GM12878 (cell line): ENCODE measurements at regions not wholly inside any gene's neighbourhood (a gene's known extent, or its start where the extent isn't known, plus 50 kb on each side); places are given as distances from the start of the nearest gene placed in this dataset.

Source experiments
- ATAC-seq: fragments of 200-7000 bp; cut with Tn5 transposase; 3 replicates; pipeline ENCODE4 v1.9.1; 2020; ENCODE audit warnings: mild to moderate bottlenecking, moderate library complexity
- BruUV-seq: library from RNA; stranded (reverse); fragments of 400-500 nt; replicated peaks from 2 replicates; lab custom pipeline; 2021; lab: Mats Ljungman, UMichigan
- CTCF ChIA-PET: fragments of 300-600 bp; sonication (Branson Sonifier 250); formaldehyde crosslinking; extraction: SDS; loops from one replicate; lab custom pipeline; 2021; ENCODE audit warnings: inconsistent platforms; lab: Yijun Ruan, JAX
- POLR2A ChIA-PET: fragments of 350-600 bp; formaldehyde crosslinking; extraction: SDS; loops from one replicate; lab custom pipeline; 2021; ENCODE audit warnings: inconsistent platforms; lab: Charles Lee
- RAD21 ChIA-PET: fragments of 300-600 bp; sonication (Branson Sonifier 250); formaldehyde crosslinking; loops from one replicate; lab custom pipeline; 2023; ENCODE audit warnings: antibody characterized with exemption; ENCODE audit not compliant: unreplicated experiment; lab: Charles Lee
- SMC1A ChIA-PET: fragments of 300-600 bp; sonication (Branson Sonifier 250); formaldehyde crosslinking; loops from one replicate; lab custom pipeline; 2023; ENCODE audit not compliant: unreplicated experiment, uncharacterized antibody; lab: Charles Lee
- DNase-seq: peaks from one replicate; pipeline ENCODE4 v3.0.0-alpha.2; 2011; ENCODE audit warnings: low read depth, low spot score
- FAIRE-seq: peaks from 3 replicates; lab custom pipeline; 2011; peaks lifted over from hg19 to GRCh38; lab: Jason Lieb, UNC
- H2AFZ ChIP-seq: 2 replicates; pipeline ENCODE4 v1.6.0; 2011; ENCODE audit warnings: low read depth, low read length, control low read depth; ENCODE audit not compliant: control insufficient read depth
- H3K27ac ChIP-seq: 2 replicates; pipeline ENCODE4 v1.5.1; 2011; ENCODE audit warnings: control low read depth; ENCODE audit not compliant: control insufficient read depth, insufficient read depth
- H3K27me3 ChIP-seq, 2 experiments: replicated peaks in 1 of 2; 2 replicates each; pipeline versions ENCODE4 v1.6.0 to v1.6.1; 2011; ENCODE audit warnings: low read length in 1 of 2; ENCODE audit not compliant: control insufficient read depth in 2 of 2, insufficient read depth in 2 of 2
- H3K36me3 ChIP-seq, 2 experiments: 2 replicates each; pipeline ENCODE4 v1.5.1; 2011; ENCODE audit warnings: low read length in 1 of 2; ENCODE audit not compliant: control insufficient read depth in 2 of 2, insufficient read depth in 2 of 2
- H3K4me1 ChIP-seq: 2 replicates; pipeline ENCODE4 v1.6.1; 2011; ENCODE audit warnings: mild to moderate bottlenecking, low read length, moderate library complexity, mixed read lengths; ENCODE audit not compliant: control insufficient read depth, insufficient read depth
- H3K4me2 ChIP-seq: 2 replicates; pipeline ENCODE4 v1.6.0; 2011; ENCODE audit warnings: control low read depth; ENCODE audit not compliant: control insufficient read depth, insufficient read depth
- H3K4me3 ChIP-seq: fragments of 200-600 bp; sonication (generic); 2 replicates; pipeline ENCODE4 v1.5.1; 2016
- H3K79me2 ChIP-seq: 2 replicates; pipeline ENCODE4 v1.6.0; 2011; ENCODE audit warnings: low read length; ENCODE audit not compliant: control insufficient read depth, insufficient read depth
- H3K9ac ChIP-seq: 2 replicates; pipeline ENCODE4 v1.8.0; 2011; ENCODE audit warnings: low read length, control low read depth, mixed read lengths; ENCODE audit not compliant: control insufficient read depth, insufficient read depth
- H3K9me3 ChIP-seq: replicated peaks from 3 replicates; pipeline ENCODE4 v1.5.1; 2011; ENCODE audit warnings: mild to moderate bottlenecking, low read length; ENCODE audit not compliant: control insufficient read depth, insufficient read depth
- H4K20me1 ChIP-seq: 2 replicates; pipeline ENCODE4 v1.6.0; 2011; ENCODE audit not compliant: control insufficient read depth, insufficient read depth
- ASH2L ChIP-seq: fragments of 300-600, 200-600 bp; sonication (generic); IDR thresholded peaks from 2 replicates; pipeline ENCODE4 v1.6.1; 2017; ENCODE audit warnings: low read depth, mild to moderate bottlenecking, borderline replicate concordance
- CBX3 ChIP-seq: fragments of 200-600 bp; sonication (generic); IDR thresholded peaks from 2 replicates; pipeline ENCODE4 v1.6.1; 2016; ENCODE audit warnings: low read depth, borderline replicate concordance
- ESRRA ChIP-seq: IDR thresholded peaks from 2 replicates; pipeline ENCODE4 v1.6.1; 2012; ENCODE audit warnings: mild to moderate bottlenecking, low read length, improper control_type of control experiment
- FOS ChIP-seq: IDR thresholded peaks from 3 replicates; pipeline ENCODE4 v1.6.1; 2011; ENCODE audit warnings: borderline replicate concordance; ENCODE audit not compliant: insufficient read length; ENCODE audit errors: extremely low read depth
- HDGF ChIP-seq: fragments of 450-650 bp; IDR thresholded peaks from 2 replicates; pipeline ENCODE4 v1.6.1; 2016; ENCODE audit warnings: antibody characterized with exemption
- KDM1A ChIP-seq: fragments of 200-600 bp; sonication (generic); IDR thresholded peaks from 2 replicates; pipeline ENCODE4 v1.6.1; 2016; ENCODE audit warnings: borderline replicate concordance
- MAX ChIP-seq: IDR thresholded peaks from 2 replicates; pipeline ENCODE4 v1.6.1; 2012; ENCODE audit warnings: low read depth, low read length, improper control_type of control experiment
- MTA3 ChIP-seq: IDR thresholded peaks from 2 replicates; pipeline ENCODE4 v1.6.1; 2012; ENCODE audit warnings: low read length, inconsistent platforms, borderline replicate concordance
- PAX5 ChIP-seq: IDR thresholded peaks from 2 replicates; pipeline ENCODE4 v1.6.1; 2011; ENCODE audit warnings: low read depth, low read length, borderline replicate concordance
- RAD51 ChIP-seq: fragments of 450-650 bp; IDR thresholded peaks from 2 replicates; pipeline ENCODE4 v1.6.1; 2016; ENCODE audit warnings: moderate library complexity, mild to moderate bottlenecking, inconsistent platforms
- SKIL ChIP-seq: fragments of 450-650 bp; IDR thresholded peaks from 2 replicates; pipeline ENCODE4 v1.6.1; 2017; ENCODE audit warnings: mild to moderate bottlenecking, low read depth, inconsistent platforms; ENCODE audit not compliant: poor library complexity, severe bottlenecking
- USF1 ChIP-seq: IDR thresholded peaks from 2 replicates; pipeline ENCODE4 v1.6.1; 2011; ENCODE audit warnings: borderline replicate concordance, low read depth, mild to moderate bottlenecking, moderate library complexity, mixed read lengths, low read length; ENCODE audit not compliant: insufficient read depth; ENCODE audit errors: extremely low read length
- WGBS: methylation state at CpG from one replicate; pipeline ENCODE4 v1.1.6; 2016; ENCODE audit warnings: low lambda C conversion rate; ENCODE audit not compliant: insufficient replicate concordance, insufficient coverage; ENCODE audit errors: missing lambda C conversion rate; 5-methylcytosine and 5-hydroxymethylcytosine counted together
- in situ Hi-C: fragments of 300-500 bp; cut with MboI; formaldehyde crosslinking; loops from 9 replicates; pipeline ENCODE4 v1.14.3; 2018; ENCODE audit warnings: mixed read lengths
- intact Hi-C: fragments of 100-400 bp; cut with micrococcal nuclease; formaldehyde crosslinking; loops from one replicate; pipeline ENCODE4 v1.14.2; 2022; ENCODE audit not compliant: unreplicated experiment

GRCh38 chr17:77893144-77894044 is 65.1 kb upstream of the TNRC6C start:
- SMC1A ChIA-PET = interaction anchor here (0.7 kb wide), 2 partner anchors 11 to 126 kb away, joined by 3 read pairs; no protein-coding TSS in a partner anchor
- ATAC-seq (peak; percentile 29; the same call in 2 of the 3 replicates), DNase-seq (no peak), FAIRE-seq (no peak)
- Histone ChIP-seq H3K36me3 (no peaks in the 10 kb centered on the region), H4K20me1 (no peaks in the 10 kb centered on the region), H3K79me2 (no peaks in the 10 kb centered on the region), H3K27ac (no peak overlapping the region), H3K4me1 (no peaks in the 10 kb centered on the region), H2AFZ (no peak overlapping the region), H3K9me3 (no peaks in the 10 kb centered on the region), H3K9ac (no peak overlapping the region), H3K27me3 (peaks cover 2 to 3% of the 10 kb centered on the region in 2 experiments; a peak in 2 of 4 replicates), H3K4me2 (no peak overlapping the region), H3K4me3 (no peak overlapping the region)
- POLR2A ChIA-PET = no interaction called here
- BruUV-seq = no TSS peak
- in situ Hi-C loops = no loop called here
- RAD21 ChIA-PET = interaction anchor here (0.6 kb wide), 2 partner anchors 121 to 350 kb away, joined by 3 read pairs; no protein-coding TSS in a partner anchor
- TF ChIP-seq RAD51 (no peak), PAX5 (no peak), KDM1A (no peak), USF1 (no peak), HDGF (no peak), MTA3 (no peak), FOS (no peak), MAX (no peak), ASH2L (no peak), ESRRA (no peak), SKIL (no peak), CBX3 (no peak)
- WGBS = 16% methylated on average over 23 of the region's 23 CpGs
- CTCF ChIA-PET = interaction anchor here (1.2 to 1.5 kb wide), 3 partner anchors 9 to 121 kb away, joined by 3 to 7 read pairs (median 4); no protein-coding TSS in a partner anchor
- intact Hi-C loops = no loop called here
